HG02981 (cell line): ENCODE measurements at regions not wholly inside any gene's neighbourhood (a gene's known extent, or its start where the extent isn't known, plus 50 kb on each side); places are given as distances from the start of the nearest gene placed in this dataset.
A peak's percentile ranks its signal among the peaks of the same experiment; 100 is the strongest.

Experiments used
- ATAC-seq: cut with Tn5 transposase; IDR thresholded peaks from one replicate; pipeline ENCODE4 v1.9.1; 2021; ENCODE audit warnings: mild to moderate bottlenecking, moderate library complexity; ENCODE audit not compliant: unreplicated experiment

- ATAC-seq, result no peak
These were observed 263.6 kb upstream of the PTGER4 start for GRCh38 chr5:40416098-40416497.

- ATAC-seq, result no peak
These were observed 264.8 kb upstream of the PTGER4 start for GRCh38 chr5:40414922-40415321.

DNA sequence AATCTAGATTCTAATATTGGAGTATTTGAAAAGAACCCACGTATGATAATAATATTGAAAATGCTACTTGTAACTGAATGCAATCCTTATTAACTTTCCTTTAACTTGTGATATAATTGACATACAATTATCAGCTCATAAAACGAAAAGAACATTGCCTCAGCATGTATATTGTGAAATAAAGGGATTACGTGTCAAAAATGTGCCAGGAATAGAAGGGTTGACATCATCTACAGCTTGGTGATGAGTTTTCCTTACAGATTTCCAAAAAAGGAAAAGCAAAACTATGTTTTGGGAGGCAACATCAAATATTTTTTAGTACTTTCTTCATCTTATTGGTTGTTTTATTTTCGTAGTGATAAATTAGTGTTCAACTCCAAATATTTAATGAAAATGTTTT lies 266.0 kb upstream of the PTGER4 start:
- ATAC-seq, result no peak

DNA sequence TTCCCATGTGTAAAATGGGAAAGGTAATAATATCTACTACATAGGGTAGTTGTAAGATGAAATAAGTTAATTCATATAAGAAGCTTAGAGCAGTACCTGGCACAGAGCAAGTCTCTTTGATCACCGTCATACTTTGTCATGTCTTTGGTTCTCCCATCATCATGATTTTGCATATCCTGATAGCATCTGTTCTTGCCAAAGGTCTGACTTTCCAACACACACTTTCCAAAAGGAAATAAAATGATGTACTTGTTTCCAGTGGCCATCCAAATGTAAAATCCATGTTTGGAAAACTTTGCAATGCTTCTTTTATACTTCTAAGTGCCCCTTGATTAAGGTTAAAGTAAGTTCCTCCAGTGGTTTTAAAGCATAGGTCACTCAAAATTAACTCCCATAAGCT lies 266.9 kb upstream of the PTGER4 start:
- ATAC-seq, result no peak

- no peak for ATAC-seq
These were observed 268.6 kb upstream of the PTGER4 start for GRCh38 chr5:40410964-40411635.

DNA sequence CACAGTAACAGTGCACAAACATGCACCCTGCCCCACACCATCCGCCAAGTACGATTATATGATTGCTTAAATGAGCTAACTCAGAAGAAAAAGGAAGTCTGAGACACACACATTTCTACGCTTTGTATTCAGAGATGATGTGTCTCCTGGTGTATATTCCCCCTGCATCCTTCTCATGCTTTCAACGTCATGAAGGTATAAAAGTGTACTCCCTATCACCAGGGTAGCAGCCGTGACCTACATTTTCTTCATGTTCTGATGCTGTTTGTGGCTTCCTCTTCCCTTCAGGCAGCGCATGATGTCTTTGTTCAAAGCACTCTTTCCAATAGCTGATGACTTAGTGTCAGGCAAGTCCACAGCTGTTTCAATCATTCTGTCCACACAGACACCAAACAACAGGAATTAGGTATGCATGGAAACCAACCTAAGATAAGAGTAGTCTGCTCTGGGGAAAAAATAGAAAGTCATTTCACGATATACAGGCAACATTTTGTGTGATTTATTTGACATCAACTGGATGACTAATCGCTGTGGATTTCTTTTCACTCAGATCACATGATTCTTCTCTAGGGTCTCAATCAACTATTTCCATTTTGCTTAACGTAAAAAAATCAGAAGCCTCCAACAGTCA lies 269.4 kb upstream of the PTGER4 start:
- ATAC-seq, result no peak

DNA sequence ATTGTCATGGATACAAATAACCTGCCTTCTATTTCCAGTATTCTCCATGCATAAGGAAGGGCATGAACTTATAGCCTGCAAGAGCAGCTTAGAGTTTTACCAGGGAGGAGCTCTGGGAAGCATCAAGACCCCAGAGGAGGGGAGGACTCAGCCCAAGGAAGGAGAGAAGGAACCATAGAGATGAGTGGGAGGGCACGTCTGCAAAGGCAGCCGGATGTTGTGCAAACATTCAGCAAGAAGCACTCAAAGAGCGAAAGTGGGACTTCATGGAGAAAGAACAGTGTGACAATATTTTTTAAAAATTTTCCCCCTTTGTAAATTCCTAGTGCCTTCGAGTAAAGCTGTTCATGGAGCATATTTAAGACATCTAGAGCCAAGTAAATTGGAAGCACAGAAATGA lies 270.1 kb upstream of the PTGER4 start:
- no peak for ATAC-seq

GRCh38 chr5:40406741-40407211 lies 272.9 kb upstream of the PTGER4 start:
- no peak for ATAC-seq

DNA sequence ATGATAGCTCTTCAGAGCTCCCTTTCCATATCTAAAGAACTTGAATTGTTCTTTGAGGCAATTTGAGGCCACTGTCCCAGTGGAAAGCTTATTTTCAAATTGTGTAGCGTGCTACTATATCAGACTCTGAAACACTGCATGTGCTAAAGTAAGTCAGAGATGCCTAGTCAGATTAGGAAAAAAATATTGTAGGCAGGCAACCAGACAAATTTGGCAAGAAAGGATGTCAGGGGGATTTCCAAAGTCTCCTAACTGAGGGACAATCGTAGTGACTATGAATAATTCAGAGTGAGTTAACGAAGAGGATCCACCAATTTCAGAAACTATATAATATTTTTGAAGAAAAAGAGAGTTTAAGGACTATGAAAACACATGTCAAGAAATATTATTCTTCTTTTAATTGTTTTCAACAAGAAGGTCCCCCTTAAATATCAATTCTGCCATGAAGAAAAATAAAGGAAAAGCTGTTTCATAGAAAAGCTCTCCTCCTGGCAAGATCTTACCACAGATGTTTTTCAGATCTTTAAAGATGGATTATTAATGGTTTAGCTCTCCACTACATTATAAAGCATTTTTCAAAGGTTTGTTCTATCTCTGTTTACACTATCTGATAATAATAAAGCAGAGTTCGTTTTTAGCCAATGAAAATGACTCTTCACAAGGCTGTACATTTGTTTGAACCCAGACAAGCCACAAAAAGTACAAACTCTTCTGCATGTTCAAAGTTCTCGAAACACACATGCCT lies 273.5 kb upstream of the PTGER4 start:
- ATAC-seq, result no peak

- ATAC-seq, result no peak
These were observed 274.5 kb upstream of the PTGER4 start for GRCh38 chr5:40405230-40405629.

GRCh38 chr5:40404613-40405012 lies 275.1 kb upstream of the PTGER4 start:
- ATAC-seq, result peak; percentile 74

DNA sequence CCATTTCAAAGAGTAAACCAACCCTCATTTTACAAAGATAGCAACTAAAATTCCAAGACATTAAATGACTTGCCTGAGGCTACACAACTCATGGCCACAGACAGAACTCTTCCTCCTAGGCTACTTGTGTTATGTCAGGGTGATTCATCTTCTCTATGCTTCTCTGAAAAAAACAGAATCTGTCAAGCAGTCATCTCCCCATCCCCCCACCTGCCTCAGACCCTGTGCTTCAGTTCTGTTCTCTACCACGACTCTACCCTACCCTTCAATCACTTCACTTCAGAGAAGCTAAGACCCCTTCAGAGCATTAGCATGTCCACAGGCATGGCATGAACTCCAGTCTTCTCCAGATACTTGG lies 277.7 kb upstream of the PTGER4 start:
- ATAC-seq, result no peak

DNA sequence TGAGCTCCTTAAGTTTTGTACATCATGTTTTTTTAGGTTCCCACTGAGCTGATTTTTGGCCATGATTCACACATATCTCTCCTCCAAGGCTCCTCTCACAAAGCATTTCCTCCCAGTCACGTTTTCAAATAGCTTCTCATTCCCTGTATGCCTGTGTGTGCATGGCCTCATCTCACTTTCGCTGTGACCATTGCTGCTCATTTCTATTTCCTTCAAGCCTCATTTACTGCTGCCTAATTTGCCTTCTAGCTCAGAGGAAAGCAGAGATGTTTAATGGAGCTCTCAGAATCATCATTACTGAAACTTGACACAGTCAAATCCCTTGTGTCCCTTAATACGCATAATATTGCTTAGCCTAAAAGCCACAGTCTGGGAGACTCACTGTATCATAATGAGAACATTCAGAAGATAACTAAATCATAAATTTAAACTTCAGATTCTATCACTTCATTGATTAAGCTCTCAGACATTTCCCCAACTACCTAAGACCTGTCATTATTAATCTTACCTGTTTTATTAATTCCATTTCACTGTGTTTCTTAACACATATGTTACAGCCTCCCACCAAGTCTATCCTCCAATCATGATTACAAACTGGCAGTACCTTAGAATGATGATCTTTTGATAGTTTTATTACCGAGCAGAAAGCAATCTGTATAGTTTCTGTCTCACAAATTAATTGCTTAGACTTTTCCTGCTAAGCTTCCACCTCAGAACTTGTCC lies 278.3 kb upstream of the PTGER4 start:
- peak; percentile 67 for ATAC-seq

DNA sequence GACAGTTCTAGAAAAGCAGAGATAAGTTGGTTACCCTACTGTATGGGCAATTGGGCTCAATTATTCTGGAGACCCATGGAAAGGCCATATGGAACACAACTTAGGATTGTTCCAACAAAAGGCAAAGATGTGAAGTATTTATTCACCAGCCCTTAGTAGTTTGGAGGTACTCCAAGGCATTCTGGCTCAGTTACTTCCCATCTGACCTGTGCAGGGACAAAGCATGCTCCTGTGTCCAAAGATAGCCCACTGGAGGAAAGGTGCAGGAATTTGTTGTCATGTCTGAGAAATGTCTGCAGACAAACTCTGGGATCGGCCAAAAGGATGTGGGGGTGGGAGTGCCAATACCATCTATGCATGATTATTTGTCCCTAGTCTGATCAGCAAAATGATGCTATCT lies 279.5 kb upstream of the PTGER4 start:
- ATAC-seq, result no peak

DNA sequence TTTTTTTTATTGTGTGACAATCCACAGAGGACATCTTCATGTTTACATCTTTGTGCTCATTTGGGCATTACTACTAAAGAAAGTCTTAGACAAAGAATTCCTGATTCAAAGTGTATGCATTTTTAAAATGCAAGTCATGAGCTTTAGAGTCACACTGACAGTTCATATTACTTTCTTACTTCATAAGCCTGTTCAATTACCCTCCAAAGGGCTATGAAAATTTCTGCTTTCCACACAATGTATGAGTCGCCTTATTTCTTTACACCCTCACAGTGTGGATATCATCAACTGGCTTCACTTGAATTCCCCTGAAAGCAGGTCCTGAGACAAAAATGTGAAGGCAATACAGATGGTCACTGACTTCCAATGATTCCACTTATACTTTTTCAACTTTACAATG lies 280.4 kb upstream of the PTGER4 start:
- no peak for ATAC-seq

GRCh38 chr5:40397976-40398375 lies 281.7 kb upstream of the PTGER4 start:
- ATAC-seq, result no peak

DNA sequence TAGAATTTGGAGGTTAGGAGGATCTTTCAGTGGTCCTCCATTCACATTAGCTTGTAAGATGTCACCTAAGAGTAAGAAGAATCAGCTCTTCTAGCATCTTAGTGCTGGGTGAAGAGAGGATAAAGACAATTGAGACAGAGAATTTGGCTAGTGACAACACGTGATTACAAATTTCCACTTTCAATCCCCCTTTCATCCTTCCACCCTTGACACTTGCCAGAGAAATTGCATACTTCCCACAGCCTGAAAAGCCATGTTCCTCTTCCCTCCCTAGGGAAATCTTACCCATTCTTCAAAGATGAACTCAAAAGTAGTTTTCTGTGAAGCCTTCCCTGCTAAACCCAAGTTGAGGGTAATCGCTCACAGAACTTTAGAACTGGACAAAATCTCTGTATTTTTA lies 282.6 kb upstream of the PTGER4 start:
- no peak for ATAC-seq

DNA sequence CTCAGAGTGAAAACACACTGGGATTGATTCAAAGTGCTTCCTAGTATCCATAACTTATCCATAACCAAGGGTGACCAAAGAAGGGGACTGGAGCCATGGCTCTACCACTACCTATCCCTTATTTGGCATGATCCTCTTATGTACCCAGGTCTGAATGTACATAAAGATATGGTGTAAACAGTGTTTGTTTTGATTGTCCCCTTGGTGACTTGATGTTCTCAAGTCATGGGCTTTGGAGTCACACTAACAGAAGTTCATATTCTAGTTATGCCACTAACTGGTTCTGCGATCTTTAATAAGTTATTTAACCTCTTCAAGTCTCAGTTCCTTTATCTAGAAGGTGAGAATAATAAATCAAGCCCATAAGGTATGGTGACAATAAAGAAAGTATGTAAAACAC lies 283.4 kb upstream of the PTGER4 start:
- ATAC-seq, result no peak

DNA sequence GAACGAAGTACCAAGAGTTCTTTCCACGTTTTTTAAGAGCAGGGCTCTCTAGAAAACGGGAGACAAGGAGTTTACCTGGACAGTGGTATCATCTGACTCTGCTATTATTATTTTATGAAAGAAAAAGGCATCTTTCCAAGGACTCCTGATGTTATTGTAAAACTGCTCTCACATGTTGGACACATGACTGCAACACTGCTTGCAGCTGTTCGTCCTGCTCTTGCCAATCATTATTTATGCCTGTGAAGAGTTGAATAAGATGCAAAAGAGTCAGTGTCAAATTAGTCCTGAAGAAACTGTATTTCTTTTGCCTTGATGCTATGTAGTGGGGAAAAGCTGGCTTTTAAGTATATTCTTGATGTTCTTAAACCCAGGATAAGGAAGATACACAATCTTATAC lies 284.5 kb upstream of the PTGER4 start:
- ATAC-seq, result no peak

DNA sequence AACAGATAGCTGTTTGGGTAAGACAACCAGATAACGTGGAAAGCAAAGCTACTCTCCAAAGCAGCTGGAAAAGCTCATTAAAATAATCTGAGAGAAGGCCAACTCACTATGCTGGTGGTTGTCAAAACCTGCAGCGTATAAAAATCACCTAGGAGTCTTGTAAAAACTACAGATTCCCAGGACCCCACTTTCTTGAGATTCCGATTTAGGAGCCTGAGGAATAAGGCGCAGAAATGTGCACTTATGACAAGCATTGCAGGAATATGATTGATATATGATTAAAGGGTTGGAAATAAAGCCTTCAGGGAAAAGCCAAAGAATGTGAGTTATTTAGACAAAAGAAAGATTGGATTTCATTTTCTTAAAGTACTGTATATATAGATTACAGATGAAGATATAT lies 285.0 kb upstream of the PTGER4 start:
- no peak for ATAC-seq

- ATAC-seq, result no peak
These were observed 288.1 kb upstream of the PTGER4 start for GRCh38 chr5:40391642-40392041.
